Kidney epithelial cell (primary cell): ENCODE measurements at regions not wholly inside any gene's neighbourhood (a gene's known extent, or its start where the extent isn't known, plus 50 kb on each side); places are given as distances from the start of the nearest gene placed in this dataset.

ENCODE experiments used
- DNase-seq: peaks from one replicate; pipeline ENCODE4 v3.0.0-alpha.2; 2010; ENCODE audit warnings: low read depth
- H3K27me3 ChIP-seq: 2 replicates; pipeline ENCODE4 v1.6.0; 2011; ENCODE audit warnings: low read length; ENCODE audit not compliant: control insufficient read depth, insufficient read depth
- H3K36me3 ChIP-seq: 2 replicates; pipeline ENCODE4 v1.5.1; 2011; ENCODE audit warnings: low read length; ENCODE audit not compliant: control insufficient read depth, insufficient read depth
- H3K4me3 ChIP-seq: 2 replicates; pipeline ENCODE4 v1.5.1; 2011; ENCODE audit warnings: low read depth, mild to moderate bottlenecking, control low read depth, low read length
- CTCF ChIP-seq: IDR thresholded peaks from 2 replicates; pipeline ENCODE4 v1.5.1; 2011; ENCODE audit warnings: mild to moderate bottlenecking, moderate library complexity, low read length, control low read depth, inconsistent platforms; ENCODE audit not compliant: insufficient read depth, poor library complexity, severe bottlenecking

- TF ChIP-seq CTCF = no peak
- H3K4me3 ChIP-seq = no peak overlapping the region
- H3K36me3 ChIP-seq = no peaks in the 10 kb centered on the region
- H3K27me3 ChIP-seq = no peaks in the 10 kb centered on the region
- DNase-seq = no peak
Measured at GRCh38 chr10:56662765-56663447, 301.8 kb upstream of the ZWINT start.

- Histone ChIP-seq H3K4me3 (no peak overlapping the region), H3K27me3 (no peaks in the 10 kb centered on the region), H3K36me3 (no peaks in the 10 kb centered on the region)
- no peak for DNase-seq
- no peak for TF ChIP-seq CTCF
Measured at GRCh38 chr10:56653289-56653688, 292.2 kb upstream of the ZWINT start.

GRCh38 chr10:56646329-56647111 is 285.5 kb upstream of the ZWINT start:
- no peak for TF ChIP-seq CTCF
- Histone ChIP-seq H3K36me3 (no peaks in the 10 kb centered on the region), H3K27me3 (no peaks in the 10 kb centered on the region), H3K4me3 (no peak overlapping the region)
- no peak for DNase-seq

- DNase-seq = no peak
- Histone ChIP-seq H3K4me3 (no peak overlapping the region), H3K36me3 (no peaks in the 10 kb centered on the region), H3K27me3 (no peaks in the 10 kb centered on the region)
- no peak for TF ChIP-seq CTCF
Measured at GRCh38 chr10:56633876-56634452, 272.9 kb upstream of the ZWINT start.

- no peak for DNase-seq
- H3K27me3 ChIP-seq = no peaks in the 10 kb centered on the region
- no peaks in the 10 kb centered on the region for H3K36me3 ChIP-seq
- no peak overlapping the region for H3K4me3 ChIP-seq
- TF ChIP-seq CTCF = no peak
Measured at GRCh38 chr10:56632537-56632936, 271.5 kb upstream of the ZWINT start.
